Upper lobe of right lung (tissue), 1 donor: ENCODE measurements at regions not wholly inside any gene's neighbourhood (a gene's known extent, or its start where the extent isn't known, plus 50 kb on each side); places are given as distances from the start of the nearest gene placed in this dataset.

ENCODE experiments used
- ATAC-seq: fragments of 200-7000 bp; cut with Tn5 transposase; one replicate; pipeline ENCODE4 v1.9.1; 2020; ENCODE audit warnings: mild to moderate bottlenecking, moderate library complexity
- DNase-seq: peaks from one replicate; pipeline ENCODE4 v3.0.0-alpha.2; 2020
- H3K27ac ChIP-seq: fragments of 200-600 bp; one replicate; pipeline ENCODE4 v1.8.0; 2022
- H3K27me3 ChIP-seq: fragments of 200-600 bp; one replicate; pipeline ENCODE4 v1.8.0; 2022; ENCODE audit warnings: mild to moderate bottlenecking
- H3K36me3 ChIP-seq: fragments of 200-600 bp; one replicate; pipeline ENCODE4 v1.8.0; 2022
- H3K4me1 ChIP-seq: fragments of 200-600 bp; one replicate; pipeline ENCODE4 v1.8.0; 2022
- H3K4me3 ChIP-seq: fragments of 200-600 bp; one replicate; pipeline ENCODE4 v1.8.0; 2022; ENCODE audit warnings: mild to moderate bottlenecking
- H3K9me3 ChIP-seq: fragments of 200-600 bp; one replicate; pipeline ENCODE4 v1.8.0; 2022
- CTCF ChIP-seq: fragments of 200-600 bp; IDR thresholded peaks from one replicate; pipeline ENCODE4 v1.8.0; 2022; ENCODE audit warnings: antibody characterized with exemption
- intact Hi-C: fragments of 100-400 bp; cut with DNase I; formaldehyde crosslinking; loops from one replicate; pipeline ENCODE4 v1.11.0; 2022
- donor health status: DM: no; HTN: yes; CAD: no; lungs with severe emphysema.

- Histone ChIP-seq H3K27me3 (no peaks in the 10 kb centered on the region), H3K4me3 (no peak overlapping the region), H3K27ac (no peak overlapping the region), H3K36me3 (no peaks in the 10 kb centered on the region), H3K4me1 (no peaks in the 10 kb centered on the region), H3K9me3 (no peaks in the 10 kb centered on the region)
- ATAC-seq (no peak), DNase-seq (no peak)
- TF ChIP-seq CTCF: no peak
- intact Hi-C loops: no loop called here
Measured at GRCh38 chr14:86943391-86944365, 1049.3 kb downstream of the GALC start.

GRCh38 chr14:86942936-86943335 lies 1050.0 kb downstream of the GALC start:
- ATAC-seq: no peak
- intact Hi-C loops: no loop called here
- no peak for TF ChIP-seq CTCF
- Histone ChIP-seq H3K36me3 (no peaks in the 10 kb centered on the region), H3K27ac (no peak overlapping the region), H3K4me3 (no peak overlapping the region), H3K9me3 (no peaks in the 10 kb centered on the region), H3K4me1 (no peaks in the 10 kb centered on the region), H3K27me3 (no peaks in the 10 kb centered on the region)
- no peak for DNase-seq

GRCh38 chr14:86940106-86940505 lies 1052.9 kb downstream of the GALC start:
- intact Hi-C loops: no loop called here

GRCh38 chr14:86938320-86938719 lies 1054.7 kb downstream of the GALC start:
- Histone ChIP-seq H3K9me3 (no peaks in the 10 kb centered on the region), H3K27ac (no peak overlapping the region), H3K36me3 (no peaks in the 10 kb centered on the region), H3K4me1 (no peaks in the 10 kb centered on the region), H3K4me3 (no peak overlapping the region), H3K27me3 (no peaks in the 10 kb centered on the region)
- ATAC-seq (no peak), DNase-seq (no peak)
- intact Hi-C loops: no loop called here
- TF ChIP-seq CTCF: no peak

More at GRCh38 chr14:86940106-86940505, 1052.9 kb downstream of the GALC start:
- Histone ChIP-seq H3K27ac (no peak overlapping the region), H3K4me3 (no peak overlapping the region), H3K4me1 (no peaks in the 10 kb centered on the region), H3K36me3 (no peaks in the 10 kb centered on the region), H3K9me3 (no peaks in the 10 kb centered on the region), H3K27me3 (no peaks in the 10 kb centered on the region)
- ATAC-seq (no peak), DNase-seq (no peak)
- TF ChIP-seq CTCF: no peak

GRCh38 chr14:86936556-86936955 lies 1056.4 kb downstream of the GALC start:
- Histone ChIP-seq H3K9me3 (no peaks in the 10 kb centered on the region), H3K27ac (no peak overlapping the region), H3K36me3 (no peaks in the 10 kb centered on the region), H3K4me1 (no peaks in the 10 kb centered on the region), H3K4me3 (no peak overlapping the region), H3K27me3 (no peaks in the 10 kb centered on the region)
- no peak for TF ChIP-seq CTCF
- no peak for ATAC-seq
- intact Hi-C loops: no loop called here
- DNase-seq: no peak
